ENCODE measurements at regions not wholly inside any gene's neighbourhood (a gene's known extent, or its start where the extent isn't known, plus 50 kb on each side); places are given as distances from the start of the nearest gene placed in this dataset.
"Not testable (repeated sequence)": the region's sequence is repeated elsewhere in the genome, so short reads cannot be mapped to it uniquely, and the experiment has no call there.

GRCh38 chr11:115637599-115638241, 133.5 kb upstream of the CADM1 start:
- WGBS: 68% methylated on average over 8 of the region's 8 CpGs
- no peak overlapping the region for H3K9ac ChIP-seq (ENCODE audit: low read depth in 1 of 2, low read length in 2 of 2)
- H3K27ac ChIP-seq (ENCODE audit: low read depth in 1 of 2, low read length in 2 of 2): no peak overlapping the region
- TF ChIP-seq JUND (IDR thresholded peaks at IDR 0.05) (no peak), MAX (IDR thresholded peaks at IDR 0.05) (no peak), SP1 (IDR thresholded peaks at IDR 0.05) (no peak), FOXA2 (IDR thresholded peaks at IDR 0.05) (no peak), HNF4G (IDR thresholded peaks at IDR 0.05) (no peak), RAD21 (IDR thresholded peaks at IDR 0.05) (no peak), CTCF (IDR thresholded peaks at IDR 0.05; ENCODE audit: low read depth, low read length, missing input control) (no peak)
- H3K27me3 ChIP-seq (ENCODE audit: control insufficient read depth in 4 of 4, insufficient read depth in 4 of 4, low read length in 3 of 4): peaks cover 0 to 2% (median 0%) of the 10 kb centered on the region in 4 donors
- H3K4me3 ChIP-seq (ENCODE audit: low read depth in 1 of 3, low read length in 3 of 3): no peak overlapping the region
- no peaks in the 10 kb centered on the region for H3K9me3 ChIP-seq (ENCODE audit: control insufficient read depth in 4 of 4, low read length in 3 of 4)
- H3K4me1 ChIP-seq (ENCODE audit: control insufficient read depth in 4 of 4, insufficient read depth in 4 of 4, low read length in 3 of 4): no peaks in the 10 kb centered on the region
- H3K36me3 ChIP-seq (ENCODE audit: control insufficient read depth in 4 of 4, insufficient read depth in 3 of 4, low read depth in 1 of 4, low read length in 3 of 4): no peaks in the 10 kb centered on the region
- no peak for DNase-seq (ENCODE audit: low spot score)

- no peaks in the 10 kb centered on the region for H3K4me1 ChIP-seq (ENCODE audit: control insufficient read depth in 4 of 4, insufficient read depth in 4 of 4, low read length in 3 of 4)
- no peaks in the 10 kb centered on the region for H3K36me3 ChIP-seq (ENCODE audit: control insufficient read depth in 4 of 4, insufficient read depth in 3 of 4, low read depth in 1 of 4, low read length in 3 of 4)
- no peak overlapping the region for H3K4me3 ChIP-seq (ENCODE audit: low read depth in 1 of 3, low read length in 3 of 3)
- TF ChIP-seq HNF4G (IDR thresholded peaks at IDR 0.05) (no peak), JUND (IDR thresholded peaks at IDR 0.05) (no peak), SP1 (IDR thresholded peaks at IDR 0.05) (no peak), TAF1 (conservative IDR thresholded peaks at IDR 0.05) (no peak), GABPA (IDR thresholded peaks at IDR 0.05 in 1 of 2, conservative IDR thresholded peaks at IDR 0.05 in 1 of 2) (no peak), YY1 (IDR thresholded peaks at IDR 0.05) (no peak), EGR1 (IDR thresholded peaks at IDR 0.05; ENCODE audit: low read depth in 2 of 2) (no peak), FOXA1 (IDR thresholded peaks at IDR 0.05) (no peak), REST (IDR thresholded peaks at IDR 0.05) (no peak), HNF4A (conservative IDR thresholded peaks at IDR 0.05) (no peak)
- H3K27me3 ChIP-seq (ENCODE audit: control insufficient read depth in 4 of 4, insufficient read depth in 4 of 4, low read length in 3 of 4): peaks cover 0 to 2% (median 0%) of the 10 kb centered on the region in 4 donors
- no peaks in the 10 kb centered on the region for H3K9me3 ChIP-seq (ENCODE audit: control insufficient read depth in 4 of 4, low read length in 3 of 4)
- no peak overlapping the region for H3K27ac ChIP-seq (ENCODE audit: low read depth in 1 of 2, low read length in 2 of 2)
- no peak for DNase-seq (ENCODE audit: low spot score)
- 85% methylated on average over 5 of the region's 5 CpGs for WGBS
- H3K9ac ChIP-seq (ENCODE audit: low read depth in 1 of 2, low read length in 2 of 2): no peak overlapping the region
Measured at GRCh38 chr11:115636753-115637527, 132.7 kb upstream of the CADM1 start.

- not testable (repeated sequence) for DNase-seq (ENCODE audit: low spot score); H3K4me3 ChIP-seq (ENCODE audit: low read depth in 1 of 3, low read length in 3 of 3); H3K9me3 ChIP-seq (ENCODE audit: control insufficient read depth in 4 of 4, low read length in 3 of 4); H3K4me1 ChIP-seq (ENCODE audit: control insufficient read depth in 4 of 4, insufficient read depth in 4 of 4, low read length in 3 of 4); H3K27me3 ChIP-seq (ENCODE audit: control insufficient read depth in 4 of 4, insufficient read depth in 4 of 4, low read length in 3 of 4); H3K27ac ChIP-seq (ENCODE audit: low read depth in 1 of 2, low read length in 2 of 2); H3K9ac ChIP-seq (ENCODE audit: low read depth in 1 of 2, low read length in 2 of 2); H3K36me3 ChIP-seq (ENCODE audit: control insufficient read depth in 4 of 4, insufficient read depth in 3 of 4, low read depth in 1 of 4, low read length in 3 of 4)
- WGBS: 99% methylated on average over 27 of the region's 27 CpGs
Measured at GRCh38 chr11:115633977-115634376, 129.8 kb upstream of the CADM1 start.
